ENCODE measurements at regions not wholly inside any gene's neighbourhood (a gene's known extent, or its start where the extent isn't known, plus 50 kb on each side); places are given as distances from the start of the nearest gene placed in this dataset.

DNA sequence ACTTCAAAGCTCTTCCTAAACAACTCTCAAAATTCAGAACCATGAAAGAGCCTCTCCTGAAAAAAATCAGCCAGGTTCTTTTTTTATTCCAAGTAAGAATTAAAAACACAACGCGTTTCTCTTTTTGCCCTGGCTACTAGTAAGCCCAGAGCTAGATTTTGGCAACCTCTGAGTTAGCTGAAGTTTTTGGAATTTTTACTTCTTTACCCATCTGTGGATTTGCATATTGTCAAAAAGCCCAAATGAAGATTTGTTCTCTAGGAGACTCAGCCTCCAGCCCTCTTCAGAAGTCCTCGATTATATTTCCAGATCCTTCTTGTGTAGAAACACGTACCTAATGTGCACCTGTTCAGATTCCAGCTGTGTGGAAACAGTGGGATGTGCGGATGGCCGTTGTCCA, 517.9 kb downstream of the TBC1D22A start:
- TF ChIP-seq CTCF (IDR thresholded peaks at IDR 0.05) (no peak), POLR2A (IDR thresholded peaks at IDR 0.05) (no peak)

All from adrenal gland (tissue), 5 donors.